BLaER1 (cell line): ENCODE measurements at regions not wholly inside any gene's neighbourhood (a gene's known extent, or its start where the extent isn't known, plus 50 kb on each side); places are given as distances from the start of the nearest gene placed in this dataset.

Experiments used
- H3K27ac ChIP-seq: shearing (Covaris generic); formaldehyde crosslinking; 2 replicates; pipeline ENCODE4 v1.8.1; 2022
- H3K27me3 ChIP-seq: shearing (Covaris generic); formaldehyde crosslinking; 2 replicates; pipeline ENCODE4 v1.8.1; 2022
- H3K36me3 ChIP-seq: shearing (Covaris generic); formaldehyde crosslinking; 2 replicates; pipeline ENCODE4 v1.8.1; 2022
- H3K4me1 ChIP-seq: shearing (Covaris generic); formaldehyde crosslinking; 2 replicates; pipeline ENCODE4 v1.8.1; 2022
- H3K4me2 ChIP-seq: shearing (Covaris generic); formaldehyde crosslinking; 2 replicates; pipeline ENCODE4 v1.8.1; 2022
- H3K4me3 ChIP-seq: shearing (Covaris generic); formaldehyde crosslinking; 2 replicates; pipeline ENCODE4 v1.8.1; 2022
- H3K9ac ChIP-seq: shearing (Covaris generic); formaldehyde crosslinking; 2 replicates; pipeline ENCODE4 v1.8.1; 2022
- H3K9me3 ChIP-seq: shearing (Covaris generic); formaldehyde crosslinking; 2 replicates; pipeline ENCODE4 v1.8.1; 2022
- H4K20me1 ChIP-seq: shearing (Covaris generic); formaldehyde crosslinking; 2 replicates; pipeline ENCODE4 v1.8.1; 2022
- Cebpa-rat ChIP-seq: shearing (Covaris generic); IDR thresholded peaks from 2 replicates; pipeline ENCODE4 v1.8.1; 2022

DNA sequence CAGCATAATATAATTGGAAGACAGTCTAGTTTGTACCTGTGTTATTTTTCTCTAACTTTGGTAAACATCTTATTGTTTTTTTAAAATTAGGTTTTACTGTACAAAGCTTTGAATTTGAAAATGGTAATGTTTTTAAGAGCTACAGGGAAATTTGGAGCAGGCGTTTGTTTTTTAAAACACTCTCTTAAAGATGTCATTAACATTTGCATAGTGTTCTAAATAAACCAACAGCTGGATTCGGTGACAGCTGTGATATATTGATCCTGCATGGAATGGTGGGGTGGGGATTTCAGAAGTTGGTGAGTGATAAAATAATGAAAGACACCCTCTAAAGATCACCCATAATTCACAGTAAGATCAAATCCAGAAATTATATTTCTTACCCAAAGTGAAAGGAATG is 97.9 kb upstream of the PRL start:
- Histone ChIP-seq H3K36me3 (no peaks in the 10 kb centered on the region), H3K4me3 (no peak overlapping the region), H3K27ac (no peak overlapping the region), H3K4me2 (no peak overlapping the region), H3K27me3 (no peaks in the 10 kb centered on the region), H4K20me1 (no peaks in the 10 kb centered on the region), H3K9ac (no peak overlapping the region), H3K9me3 (no peaks in the 10 kb centered on the region), H3K4me1 (no peaks in the 10 kb centered on the region)
- TF ChIP-seq Cebpa-rat = no peak

DNA sequence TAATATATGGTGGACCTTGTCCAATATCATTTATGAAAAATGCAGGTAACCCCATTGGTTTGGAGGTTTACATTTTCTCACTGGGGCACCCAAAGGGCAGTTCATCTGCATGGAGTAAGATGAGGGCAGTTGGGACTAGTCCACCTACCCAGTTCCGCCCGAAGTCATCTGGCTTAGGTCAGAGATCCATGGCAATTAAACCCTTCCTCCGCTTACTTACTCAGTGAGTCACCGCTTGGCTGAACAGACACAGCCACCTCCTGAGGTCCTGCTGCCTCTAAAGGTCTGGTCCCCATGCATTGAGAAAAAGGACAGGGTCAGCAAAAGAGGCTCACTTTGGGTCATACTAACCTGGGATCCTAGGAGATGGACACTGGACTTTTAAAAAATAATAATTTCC is 102.9 kb upstream of the PRL start:
- TF ChIP-seq Cebpa-rat = no peak
- H3K9me3 ChIP-seq = no peaks in the 10 kb centered on the region
- H3K9ac ChIP-seq = no peak overlapping the region
- no peaks in the 10 kb centered on the region for H3K27me3 ChIP-seq
- H3K4me2 ChIP-seq = no peak overlapping the region
- H4K20me1 ChIP-seq = no peaks in the 10 kb centered on the region
- no peaks in the 10 kb centered on the region for H3K4me1 ChIP-seq
- H3K4me3 ChIP-seq = no peak overlapping the region
- H3K27ac ChIP-seq = no peak overlapping the region
- no peaks in the 10 kb centered on the region for H3K36me3 ChIP-seq

DNA sequence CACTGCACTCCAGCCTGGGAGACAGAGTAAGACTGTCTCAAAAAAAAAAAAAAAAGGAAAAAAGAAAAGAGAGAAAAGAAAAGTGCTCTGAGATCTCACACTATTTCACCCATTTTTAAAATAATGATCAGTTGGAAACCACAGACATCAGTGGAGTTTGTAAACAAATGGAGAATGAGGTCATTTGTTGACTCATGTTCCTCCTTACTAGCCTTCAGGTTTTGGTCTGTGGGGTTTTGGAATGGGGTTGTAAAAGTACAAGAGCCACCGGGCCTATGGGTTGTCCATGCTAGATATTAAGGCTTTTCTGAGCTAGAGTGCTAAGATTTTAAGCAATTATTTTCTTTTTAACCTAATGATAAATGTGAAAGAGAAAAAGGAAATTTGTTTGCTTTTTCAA is 104.4 kb upstream of the PRL start:
- no peak for TF ChIP-seq Cebpa-rat
- no peak overlapping the region for H3K27ac ChIP-seq
- no peak overlapping the region for H3K4me3 ChIP-seq
- H3K36me3 ChIP-seq = no peaks in the 10 kb centered on the region
- H3K9me3 ChIP-seq = no peaks in the 10 kb centered on the region
- H3K4me2 ChIP-seq = no peak overlapping the region
- no peaks in the 10 kb centered on the region for H3K4me1 ChIP-seq
- no peaks in the 10 kb centered on the region for H3K27me3 ChIP-seq
- H4K20me1 ChIP-seq = no peaks in the 10 kb centered on the region
- no peak overlapping the region for H3K9ac ChIP-seq

DNA sequence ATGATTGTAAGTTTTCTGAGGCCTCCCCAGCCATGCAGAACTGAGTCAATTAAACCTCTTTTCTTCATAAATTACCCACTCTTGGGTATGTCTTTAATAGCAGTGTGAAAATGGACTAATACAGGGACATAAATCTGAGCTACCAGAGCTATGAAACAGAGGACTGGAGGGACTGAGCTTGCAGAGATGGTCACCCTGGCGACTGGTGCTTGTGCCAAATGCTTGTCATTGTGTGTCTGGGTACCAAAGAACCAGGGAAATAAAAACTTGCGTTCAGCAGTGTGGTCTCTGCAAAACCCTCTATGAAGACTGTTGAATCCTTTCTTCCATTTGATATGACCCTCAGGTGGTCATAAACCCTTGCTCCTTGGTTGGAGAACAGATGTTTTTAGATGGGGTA is 105.1 kb upstream of the PRL start:
- H3K4me2 ChIP-seq = no peak overlapping the region
- H3K27ac ChIP-seq = no peak overlapping the region
- no peaks in the 10 kb centered on the region for H3K36me3 ChIP-seq
- no peaks in the 10 kb centered on the region for H4K20me1 ChIP-seq
- no peaks in the 10 kb centered on the region for H3K27me3 ChIP-seq
- H3K9ac ChIP-seq = no peak overlapping the region
- no peak overlapping the region for H3K4me3 ChIP-seq
- TF ChIP-seq Cebpa-rat = no peak
- no peaks in the 10 kb centered on the region for H3K9me3 ChIP-seq
- no peaks in the 10 kb centered on the region for H3K4me1 ChIP-seq

DNA sequence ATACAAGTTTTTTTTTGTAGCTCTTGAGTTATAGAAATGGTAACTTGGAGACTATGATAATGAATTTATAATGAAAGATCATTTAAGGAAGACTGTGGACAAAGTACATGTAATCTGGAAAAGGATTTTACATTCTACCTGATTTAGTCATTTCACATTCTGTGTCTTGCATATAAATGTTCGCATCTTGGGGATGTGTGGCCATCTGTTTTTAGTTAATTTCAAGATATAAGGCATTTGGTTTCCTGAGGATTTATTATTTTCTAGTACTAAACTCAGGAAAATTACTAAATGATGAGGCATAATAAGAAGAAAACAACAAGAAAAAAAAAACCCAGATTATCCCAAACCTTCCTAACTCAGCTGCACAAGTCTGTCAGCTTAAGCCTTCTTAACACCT is 112.7 kb upstream of the PRL start:
- Histone ChIP-seq H3K4me3 (no peak overlapping the region), H3K4me1 (no peaks in the 10 kb centered on the region), H3K4me2 (no peak overlapping the region), H3K27ac (no peak overlapping the region), H3K27me3 (no peaks in the 10 kb centered on the region), H4K20me1 (no peaks in the 10 kb centered on the region), H3K9me3 (no peaks in the 10 kb centered on the region), H3K9ac (no peak overlapping the region), H3K36me3 (no peaks in the 10 kb centered on the region)
- no peak for TF ChIP-seq Cebpa-rat

DNA sequence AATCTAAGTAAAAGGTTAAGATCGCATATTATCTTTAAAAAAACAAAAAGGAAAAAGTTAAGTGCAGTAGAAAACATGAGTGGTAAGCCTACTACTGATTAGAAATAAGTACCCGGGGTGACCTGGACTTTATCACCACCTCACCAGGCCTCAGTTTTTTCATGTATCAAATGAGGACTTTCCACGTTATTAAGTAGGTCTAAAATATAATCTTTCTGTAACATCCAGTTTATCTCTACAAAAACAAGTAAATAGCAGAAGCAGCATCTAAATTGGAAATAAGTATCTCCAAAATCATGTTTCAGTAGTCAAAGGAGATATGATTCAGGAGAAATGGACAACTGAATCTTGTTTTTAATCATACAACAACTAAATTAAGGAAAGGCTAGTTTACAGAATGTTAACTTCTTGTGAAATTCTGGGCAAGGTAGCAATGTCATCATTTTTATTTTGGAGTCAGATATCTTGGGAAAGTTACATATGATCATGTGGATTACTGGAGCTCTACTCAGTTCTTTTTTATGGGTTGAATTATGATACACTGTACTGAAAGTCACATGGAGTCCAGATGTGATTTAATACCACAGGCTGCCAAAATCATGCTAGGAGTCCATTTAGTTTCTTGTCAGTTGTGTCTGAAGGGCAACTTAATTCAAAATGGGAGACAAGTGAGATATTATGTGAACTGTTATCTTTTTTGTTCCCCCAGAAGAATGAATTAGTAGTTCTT is 114.7 kb upstream of the PRL start:
- no peaks in the 10 kb centered on the region for H3K27me3 ChIP-seq
- no peaks in the 10 kb centered on the region for H3K36me3 ChIP-seq
- no peaks in the 10 kb centered on the region for H4K20me1 ChIP-seq
- no peak overlapping the region for H3K27ac ChIP-seq
- H3K4me1 ChIP-seq = no peaks in the 10 kb centered on the region
- H3K9ac ChIP-seq = no peak overlapping the region
- no peak overlapping the region for H3K4me3 ChIP-seq
- H3K9me3 ChIP-seq = no peaks in the 10 kb centered on the region
- no peak for TF ChIP-seq Cebpa-rat
- no peak overlapping the region for H3K4me2 ChIP-seq

DNA sequence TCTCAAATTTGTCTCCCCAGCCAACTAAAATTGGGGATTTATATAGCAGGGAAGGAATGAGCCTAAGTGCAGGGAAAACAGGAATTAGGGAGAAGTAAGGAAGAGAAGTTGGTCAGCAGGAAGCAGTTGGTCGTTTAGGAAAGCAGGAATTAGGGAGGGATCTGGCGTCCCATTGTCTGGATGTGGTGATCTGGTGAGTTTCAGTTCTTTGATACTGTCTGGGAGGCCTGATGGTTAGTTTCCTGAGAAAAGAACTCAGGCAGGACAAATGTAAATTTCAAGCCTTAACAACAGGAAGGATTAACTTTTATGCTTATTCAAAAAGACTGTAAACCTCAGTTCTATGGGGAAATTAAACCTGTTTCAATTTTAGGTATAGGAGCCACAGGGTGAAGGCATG is 116.2 kb upstream of the PRL start:
- H3K36me3 ChIP-seq = no peaks in the 10 kb centered on the region

DNA sequence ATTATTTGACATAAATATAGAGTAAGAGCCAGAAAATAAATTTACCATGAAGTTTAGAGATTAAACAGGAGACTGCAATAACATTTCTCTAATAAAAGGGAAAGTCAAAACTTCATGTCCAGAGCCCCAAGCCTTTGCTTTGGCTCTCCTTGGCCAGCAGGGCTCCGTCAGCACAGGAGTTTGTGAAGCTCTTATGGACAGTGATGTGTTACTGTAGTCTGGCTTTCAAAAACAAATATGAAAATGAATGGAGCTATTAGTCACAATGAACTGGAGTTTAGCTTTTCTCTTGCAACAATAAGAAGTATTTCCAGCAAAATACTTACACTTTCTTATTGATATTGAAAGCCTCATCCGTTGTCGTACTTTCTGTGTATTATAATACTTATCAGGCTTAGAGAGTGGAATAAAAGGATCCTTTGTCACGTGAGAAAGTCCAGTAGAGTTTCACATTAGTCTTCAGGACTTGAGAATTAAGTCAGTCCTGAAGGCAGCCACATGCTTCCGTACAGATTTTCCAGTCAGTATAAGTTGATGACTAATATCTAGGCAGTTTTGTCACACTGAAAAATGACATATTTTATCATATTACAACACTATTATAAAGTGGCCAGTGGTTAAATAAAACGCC is 117.0 kb upstream of the PRL start:
- Histone ChIP-seq H3K27ac (no peak overlapping the region), H3K4me1 (peaks cover 7% of the 10 kb centered on the region; the same call in 1 of the 2 replicates), H3K9me3 (peaks cover 11% of the 10 kb centered on the region), H3K27me3 (no peaks in the 10 kb centered on the region), H4K20me1 (no peaks in the 10 kb centered on the region), H3K36me3 (no peaks in the 10 kb centered on the region), H3K4me3 (no peak overlapping the region), H3K9ac (no peak overlapping the region), H3K4me2 (no peak overlapping the region)
- no peak for TF ChIP-seq Cebpa-rat

More for the DNA sequence above, 116.2 kb upstream of the PRL start:
- no peaks in the 10 kb centered on the region for H3K27me3 ChIP-seq
- H3K4me1 ChIP-seq = peaks cover 7% of the 10 kb centered on the region; the same call in 1 of the 2 replicates
- no peak overlapping the region for H3K27ac ChIP-seq
- H4K20me1 ChIP-seq = no peaks in the 10 kb centered on the region
- H3K9ac ChIP-seq = no peak overlapping the region
- no peak overlapping the region for H3K4me3 ChIP-seq
- peaks cover 3% of the 10 kb centered on the region for H3K9me3 ChIP-seq
- no peak for TF ChIP-seq Cebpa-rat
- no peak overlapping the region for H3K4me2 ChIP-seq

DNA sequence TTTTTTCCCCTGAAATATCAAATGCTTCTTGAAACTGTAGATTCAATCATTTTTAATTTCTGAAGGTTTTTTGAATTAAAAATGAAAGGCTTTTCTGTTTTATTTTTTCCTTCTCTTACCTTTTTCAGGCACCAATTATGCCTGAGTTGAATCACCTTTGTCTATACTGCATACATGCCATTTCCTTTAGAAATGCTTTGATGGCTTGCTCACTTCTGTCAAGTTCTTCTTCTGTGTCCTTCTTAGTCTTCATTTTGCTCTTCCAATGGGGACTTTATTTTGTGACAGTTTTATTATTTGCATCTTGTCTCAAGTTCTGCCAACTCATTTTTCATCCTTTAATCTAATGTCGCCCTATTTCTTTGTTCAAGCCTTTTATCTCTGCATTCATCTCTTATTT is 121.9 kb upstream of the PRL start:
- no peaks in the 10 kb centered on the region for H4K20me1 ChIP-seq

DNA sequence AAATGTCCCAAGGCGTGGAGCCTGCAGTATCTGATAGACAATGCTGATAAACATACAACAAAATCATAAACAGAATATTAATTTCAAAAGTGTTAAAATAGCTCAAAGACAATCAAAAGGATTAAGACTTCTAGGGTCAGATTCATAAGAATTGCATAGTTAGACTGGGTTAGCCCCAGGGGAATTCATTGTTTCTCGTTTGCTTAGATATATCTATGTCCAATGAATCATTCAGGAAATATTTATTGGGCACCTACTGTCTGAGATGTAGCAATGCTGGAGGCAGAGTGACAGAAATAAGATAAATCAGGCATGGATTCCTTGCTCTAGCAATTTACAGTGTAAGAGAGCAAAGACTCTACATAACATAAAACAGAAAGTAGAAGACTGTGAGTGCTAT is 124.4 kb upstream of the PRL start:
- H3K4me3 ChIP-seq = no peak overlapping the region
- no peak for TF ChIP-seq Cebpa-rat
- H3K4me1 ChIP-seq = peaks cover 7% of the 10 kb centered on the region; the same call in 1 of the 2 replicates
- peaks cover 40% of the 10 kb centered on the region for H3K9me3 ChIP-seq
- no peaks in the 10 kb centered on the region for H3K27me3 ChIP-seq
- no peak overlapping the region for H3K4me2 ChIP-seq
- no peaks in the 10 kb centered on the region for H3K36me3 ChIP-seq
- H3K27ac ChIP-seq = no peak overlapping the region
- H4K20me1 ChIP-seq = no peaks in the 10 kb centered on the region
- no peak overlapping the region for H3K9ac ChIP-seq

More for the DNA sequence above, 121.9 kb upstream of the PRL start:
- Histone ChIP-seq H3K4me2 (no peak overlapping the region), H3K4me1 (peaks cover 7% of the 10 kb centered on the region; the same call in 1 of the 2 replicates), H3K27me3 (no peaks in the 10 kb centered on the region), H3K4me3 (no peak overlapping the region), H3K36me3 (no peaks in the 10 kb centered on the region), H3K9ac (no peak overlapping the region), H3K27ac (no peak overlapping the region), H3K9me3 (peaks cover 40% of the 10 kb centered on the region)
- no peak for TF ChIP-seq Cebpa-rat
